ENCODE measurements at regions not wholly inside any gene's neighbourhood (a gene's known extent, or its start where the extent isn't known, plus 50 kb on each side); places are given as distances from the start of the nearest gene placed in this dataset.
"Not testable (repeated sequence)": the region's sequence is repeated elsewhere in the genome, so short reads cannot be mapped to it uniquely, and the experiment has no call there.

GRCh38 chr10:11691319-11691755 lies 50.8 kb upstream of the ECHDC3 start:
- DNase-seq: no peak

GRCh38 chr10:11689945-11690736 lies 52.0 kb upstream of the ECHDC3 start:
- DNase-seq: no peak

- DNase-seq: not testable (repeated sequence)
Measured at GRCh38 chr10:11688448-11688795, 53.8 kb upstream of the ECHDC3 start.

DNA sequence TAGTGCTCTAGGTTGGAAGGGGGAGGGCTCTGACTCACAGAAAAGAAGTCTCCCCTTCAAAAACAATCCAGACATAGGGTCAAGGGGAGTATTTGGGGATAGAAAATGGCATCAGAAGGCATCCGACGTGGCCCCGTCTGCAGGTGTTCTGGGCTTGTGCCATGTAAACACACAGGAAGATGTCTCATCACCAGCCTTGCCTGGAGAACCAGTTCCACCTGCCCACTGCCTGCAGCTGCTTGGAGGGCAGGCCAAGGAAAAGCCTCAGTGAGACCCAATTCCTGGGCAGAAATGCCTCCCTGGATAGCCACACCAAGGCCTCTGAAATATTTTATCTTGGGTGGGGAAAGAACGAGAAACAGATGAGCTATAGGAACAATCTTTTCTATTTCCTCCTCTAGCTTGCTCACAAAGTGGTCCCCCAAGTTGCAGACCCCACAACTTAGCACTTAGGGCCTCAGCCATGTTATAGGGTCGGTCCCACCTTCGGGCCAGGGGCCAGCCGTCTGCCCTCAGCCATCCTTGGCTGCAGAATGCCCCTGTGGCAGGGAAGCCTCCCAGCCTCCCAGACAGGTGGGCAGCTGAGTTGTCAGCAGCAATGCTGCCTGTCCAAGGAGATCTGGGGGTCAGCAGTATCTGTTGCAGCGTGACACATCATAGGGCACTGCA lies 54.3 kb upstream of the ECHDC3 start:
- no peak for DNase-seq

DNA sequence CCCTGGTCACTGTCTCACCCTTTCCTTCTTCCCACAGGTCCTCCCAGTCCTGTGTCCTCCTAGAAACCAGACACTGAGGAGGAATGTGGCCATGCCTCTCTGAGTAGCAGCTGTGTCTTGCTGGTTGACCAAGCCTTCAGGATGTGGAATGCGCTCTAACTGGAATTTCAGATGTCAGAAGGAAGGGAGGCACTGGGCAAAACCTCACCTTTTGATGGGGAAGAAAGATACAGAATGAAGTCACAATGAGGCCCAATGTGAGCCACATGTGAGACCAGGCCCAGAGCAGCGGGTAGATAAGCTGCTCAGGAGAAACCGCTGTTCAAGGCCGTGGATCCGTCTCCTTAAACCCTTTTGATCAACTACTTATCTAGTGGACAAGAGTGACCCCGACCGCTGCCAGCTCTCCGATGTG lies 54.8 kb upstream of the ECHDC3 start:
- DNase-seq: no peak

DNA sequence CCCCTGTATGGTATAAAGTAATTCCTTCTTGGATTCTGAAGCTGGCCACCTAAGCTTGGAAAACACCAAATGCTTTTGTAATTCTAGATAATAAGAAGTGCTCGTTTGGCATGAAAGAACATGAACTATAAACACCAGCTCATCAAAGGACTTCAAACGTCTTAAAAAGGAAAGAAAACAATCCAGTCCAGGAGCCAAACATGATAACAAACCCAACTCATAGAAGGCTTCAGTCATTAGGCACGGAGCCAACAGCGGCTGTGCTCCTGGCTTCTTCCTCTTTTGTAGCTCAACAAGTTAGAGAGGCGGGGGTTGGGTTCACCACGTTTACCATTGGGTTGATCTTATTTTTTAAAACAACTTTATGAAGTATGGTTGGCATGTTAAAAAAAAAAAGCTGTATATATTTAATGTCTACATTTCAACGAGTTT lies 56.4 kb upstream of the ECHDC3 start:
- DNase-seq: peak; percentile 29

DNA sequence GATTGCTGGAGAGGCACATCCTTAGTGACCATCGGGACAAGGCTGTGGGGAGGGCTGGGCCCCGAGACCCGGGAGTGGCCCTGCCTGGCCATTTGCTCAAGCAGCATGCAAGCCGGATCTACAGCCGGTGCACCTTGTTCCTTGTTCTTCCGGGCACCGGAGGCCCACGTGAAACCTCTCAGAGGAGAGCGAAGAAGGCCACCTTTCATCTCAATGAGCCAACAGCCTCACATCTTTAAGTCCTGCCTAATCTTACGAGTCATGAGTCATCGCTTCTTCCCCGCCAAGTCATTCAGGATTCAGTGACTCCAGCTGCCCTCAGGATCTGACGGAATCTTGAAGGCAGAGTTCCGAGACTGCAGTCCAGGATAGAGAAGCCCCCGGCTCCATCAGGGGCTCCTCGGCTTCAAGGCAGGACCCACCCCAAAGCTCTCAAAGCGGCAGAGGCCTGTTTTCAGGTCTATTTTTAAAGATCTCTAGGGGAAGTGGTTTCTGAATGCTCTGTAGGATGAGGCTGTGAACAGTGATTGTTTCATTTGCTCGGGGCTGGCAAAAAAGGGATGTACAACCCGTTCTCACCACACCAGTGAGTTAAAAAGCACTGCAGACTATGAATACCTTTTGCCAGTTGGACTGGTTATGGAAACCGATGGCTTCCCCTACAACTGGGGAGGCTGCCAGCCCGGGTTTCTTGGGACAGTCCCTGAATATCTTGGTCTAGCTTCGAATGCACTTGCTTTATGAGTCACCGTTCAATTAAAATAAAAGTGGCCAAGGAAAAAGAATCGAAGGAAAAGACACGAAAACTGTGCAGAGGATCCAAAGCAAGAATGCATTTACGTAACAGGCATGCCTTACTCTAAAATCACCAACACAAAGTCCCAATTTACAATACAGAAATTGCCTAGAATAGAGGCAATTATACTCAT lies 57.2 kb upstream of the ECHDC3 start:
- peak; percentile 61 for DNase-seq

GRCh38 chr10:11684341-11684716 lies 57.9 kb upstream of the ECHDC3 start:
- DNase-seq: not testable (repeated sequence)

DNA sequence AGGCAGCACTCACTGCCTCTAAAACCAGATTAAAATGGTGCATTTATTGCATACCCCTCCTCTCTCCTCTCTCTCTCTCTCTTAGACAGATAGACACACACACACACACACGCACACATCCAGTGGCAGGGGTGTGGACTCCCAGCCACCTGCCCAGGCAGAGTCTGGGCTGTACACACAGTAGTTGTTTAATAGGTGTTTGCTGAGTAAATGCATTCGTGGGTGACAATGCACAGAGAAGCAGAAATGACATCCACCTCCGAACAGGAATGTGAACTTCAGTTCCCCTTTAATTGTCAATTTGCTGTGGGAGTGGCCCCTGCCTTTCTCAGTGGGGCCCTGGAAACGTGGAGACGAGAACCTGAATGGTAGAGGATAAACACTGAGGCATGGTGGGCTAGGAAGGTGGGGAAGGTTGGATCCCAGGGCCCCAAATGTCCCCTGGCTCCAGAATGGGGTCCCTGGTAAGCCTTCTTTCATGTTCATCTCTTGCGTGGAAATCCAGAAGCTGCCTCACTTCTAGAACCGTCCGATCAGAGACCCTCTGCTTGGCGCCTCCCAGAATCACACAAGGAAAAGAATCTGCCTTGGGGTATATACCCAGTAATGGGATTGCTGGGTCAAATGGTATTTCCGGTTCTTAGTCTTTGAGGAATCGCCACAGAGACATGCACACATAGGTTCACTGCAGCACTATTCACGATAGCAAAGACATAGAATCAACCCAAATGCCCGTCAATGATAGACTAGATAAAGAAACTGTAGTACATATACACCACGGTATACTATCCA lies 58.5 kb upstream of the ECHDC3 start:
- no peak for DNase-seq

DNA sequence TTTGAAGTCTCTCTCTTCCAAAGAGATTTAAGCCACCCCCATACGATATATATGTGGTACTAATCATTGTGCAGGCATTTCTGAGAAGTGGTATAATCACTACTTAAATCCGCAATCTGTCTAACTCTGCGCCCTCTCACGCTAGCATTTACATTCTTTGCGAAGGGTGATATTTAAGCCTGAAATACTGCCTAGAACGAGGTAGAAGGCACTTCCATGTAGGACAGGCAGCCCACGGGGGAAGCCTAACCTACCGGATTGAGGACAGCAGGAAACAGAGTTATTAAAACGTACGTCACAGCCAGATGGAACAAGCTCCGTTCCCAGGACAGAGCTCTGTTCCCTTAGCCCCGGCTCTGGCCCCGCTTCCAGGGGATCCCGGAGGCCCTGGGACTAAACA lies 59.3 kb upstream of the ECHDC3 start:
- DNase-seq: no peak

- DNase-seq: no peak
Measured at GRCh38 chr10:11682267-11682683, 59.9 kb upstream of the ECHDC3 start.

DNA sequence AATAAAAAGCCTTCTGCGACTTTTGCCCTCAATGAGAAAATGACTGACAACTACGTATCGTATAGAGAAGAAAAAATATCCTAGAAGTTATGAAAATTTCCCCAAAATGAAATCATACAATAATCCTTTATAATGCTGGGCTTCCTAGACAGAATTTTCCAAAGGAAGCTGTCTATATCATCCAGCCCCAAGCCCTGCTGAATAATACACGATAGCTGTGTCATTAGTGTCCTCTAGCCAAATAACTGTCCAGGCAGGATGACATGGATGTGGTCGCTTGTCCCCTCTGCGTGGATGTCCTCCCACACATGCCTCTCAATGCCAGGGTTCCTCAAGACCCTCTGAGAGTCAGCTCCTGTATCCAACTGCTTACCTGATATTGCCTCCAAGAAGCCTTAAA lies 61.7 kb upstream of the ECHDC3 start:
- DNase-seq: no peak

DNA sequence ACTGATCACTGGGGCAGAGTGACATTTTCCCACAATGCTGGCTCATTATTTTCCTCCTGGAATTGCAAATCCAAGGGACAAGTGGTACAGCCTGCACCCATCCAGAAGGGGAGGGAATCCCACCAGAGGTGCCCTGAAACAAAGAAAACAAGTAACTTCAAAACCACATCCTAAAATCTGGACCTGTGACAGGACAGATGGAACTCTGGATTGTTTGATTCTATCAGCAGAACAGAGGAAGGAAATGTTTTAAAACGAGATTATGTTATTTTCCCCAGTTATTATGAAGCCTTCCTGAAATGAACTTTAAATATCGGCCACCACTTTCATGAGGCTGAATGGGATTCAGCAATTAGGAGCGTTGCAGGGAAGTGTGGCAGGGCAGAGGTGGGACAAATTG lies 62.2 kb upstream of the ECHDC3 start:
- DNase-seq: no peak

GRCh38 chr10:11678074-11678793 lies 63.9 kb upstream of the ECHDC3 start:
- DNase-seq: no peak

- DNase-seq: no peak
Measured at GRCh38 chr10:11677480-11677879, 64.7 kb upstream of the ECHDC3 start.

DNA sequence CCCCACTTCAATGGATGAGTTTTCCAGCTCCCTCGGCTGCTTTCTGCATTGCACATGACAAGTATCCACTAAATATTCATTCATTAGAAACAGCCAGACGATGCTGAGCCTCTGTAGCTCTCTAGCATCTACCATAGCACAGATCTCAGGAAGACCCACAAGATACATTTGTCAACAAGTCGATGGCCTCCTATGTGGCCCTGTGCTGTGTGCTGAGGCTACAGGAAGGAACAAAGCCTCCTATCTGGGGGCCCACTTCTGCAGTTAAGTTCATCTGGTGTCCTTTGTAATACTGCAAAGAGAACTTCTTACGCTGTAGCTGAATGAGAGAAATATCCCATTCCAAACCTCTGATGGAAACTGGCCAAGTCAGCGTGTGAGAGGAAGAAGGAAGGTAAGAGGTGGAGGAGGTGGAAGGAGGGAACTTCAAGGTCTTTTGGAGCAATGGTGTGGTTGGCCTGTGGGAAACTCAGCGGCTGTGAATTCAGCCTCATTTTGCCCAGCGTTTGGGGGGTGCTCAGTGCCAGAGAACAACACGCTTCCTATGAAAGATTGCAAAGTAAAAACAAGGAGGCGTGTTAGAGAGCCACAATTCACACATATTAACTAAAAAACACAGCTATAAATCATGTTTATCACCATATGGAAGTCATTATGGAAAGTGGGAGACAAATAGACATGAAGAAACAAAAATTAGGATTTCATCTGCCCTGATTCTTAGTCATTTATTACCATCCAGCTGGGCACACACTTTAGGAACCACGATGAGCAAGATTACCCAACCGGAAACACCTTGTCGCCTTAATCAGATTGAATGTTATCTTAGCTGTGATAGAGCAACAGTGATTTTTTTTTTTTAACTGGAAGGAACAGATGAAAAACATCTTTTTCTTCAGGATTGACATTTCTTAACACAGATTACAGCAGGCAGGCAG lies 62.2 kb upstream of the USP6NL start:
- no peak for DNase-seq

DNA sequence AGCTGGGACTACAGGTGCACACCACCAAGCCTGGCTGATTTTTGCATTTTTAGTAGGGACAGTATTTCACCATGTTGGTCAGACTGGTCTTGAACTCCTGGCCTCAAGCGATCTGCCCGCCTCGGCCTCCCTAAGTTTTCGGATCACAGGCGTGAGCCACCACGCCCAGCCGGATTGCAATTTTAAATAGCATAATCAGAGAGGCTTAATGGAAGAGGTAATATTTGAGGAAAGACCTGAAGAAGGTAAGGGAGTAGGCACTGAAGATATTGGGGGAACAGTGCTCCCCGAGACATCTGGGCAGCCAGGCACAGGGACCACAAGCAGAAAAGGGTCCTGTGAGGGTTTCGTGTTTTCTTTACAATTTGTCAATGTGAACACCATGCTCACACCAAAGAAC lies 61.4 kb upstream of the USP6NL start:
- DNase-seq: no peak

DNA sequence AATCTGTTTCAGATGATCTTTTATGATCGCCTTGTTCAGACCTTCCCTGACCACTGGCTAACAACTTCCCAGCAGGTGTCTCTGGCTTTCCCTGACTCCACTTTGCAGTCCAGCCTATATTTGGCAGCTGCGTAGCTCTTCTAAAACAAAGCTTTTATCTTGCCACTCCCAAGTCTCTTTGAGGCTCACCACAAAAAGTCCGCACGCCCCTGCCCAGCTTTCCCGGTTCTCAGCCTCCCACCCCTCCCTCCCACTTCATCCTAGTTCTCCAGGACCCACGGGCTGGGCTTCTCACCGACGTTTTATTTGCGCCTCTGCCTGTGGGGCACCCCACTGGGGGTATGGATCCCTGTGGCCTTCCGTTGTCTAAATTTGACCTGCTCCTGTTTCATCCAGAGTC lies 58.9 kb upstream of the USP6NL start:
- no peak for DNase-seq

- DNase-seq: no peak
Measured at GRCh38 chr10:11668847-11669610, 57.6 kb upstream of the USP6NL start.

DNA sequence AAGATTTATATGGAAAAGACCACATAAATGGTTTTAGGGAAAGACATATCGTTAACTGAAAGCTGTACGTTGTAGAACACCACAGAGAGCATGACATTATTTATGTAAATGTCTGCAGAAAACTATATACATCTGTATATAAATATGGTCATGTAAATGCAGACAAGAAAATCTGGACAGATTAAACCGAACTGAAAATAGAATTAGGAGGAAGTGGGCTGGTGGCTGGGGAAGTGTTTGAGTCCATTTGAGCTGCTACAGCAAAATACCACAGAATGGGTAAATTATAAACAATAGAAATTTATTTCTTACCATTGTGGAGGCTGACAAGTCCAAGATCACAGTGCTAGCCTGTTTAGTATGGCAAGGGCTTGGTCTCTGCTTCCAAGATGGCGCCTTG lies 56.3 kb upstream of the USP6NL start:
- DNase-seq: no peak
